GM18909 (cell line): ENCODE measurements at regions not wholly inside any gene's neighbourhood (a gene's known extent, or its start where the extent isn't known, plus 50 kb on each side); places are given as distances from the start of the nearest gene placed in this dataset.
A peak's percentile ranks its signal among the peaks of the same experiment; 100 is the strongest.
"Not testable (repeated sequence)": the region's sequence is repeated elsewhere in the genome, so short reads cannot be mapped to it uniquely, and the experiment has no call there.

Source experiments
- ATAC-seq: cut with Tn5 transposase; IDR thresholded peaks from one replicate; pipeline ENCODE4 v1.9.1; 2021; ENCODE audit warnings: mild to moderate bottlenecking; ENCODE audit not compliant: unreplicated experiment, poor library complexity

DNA sequence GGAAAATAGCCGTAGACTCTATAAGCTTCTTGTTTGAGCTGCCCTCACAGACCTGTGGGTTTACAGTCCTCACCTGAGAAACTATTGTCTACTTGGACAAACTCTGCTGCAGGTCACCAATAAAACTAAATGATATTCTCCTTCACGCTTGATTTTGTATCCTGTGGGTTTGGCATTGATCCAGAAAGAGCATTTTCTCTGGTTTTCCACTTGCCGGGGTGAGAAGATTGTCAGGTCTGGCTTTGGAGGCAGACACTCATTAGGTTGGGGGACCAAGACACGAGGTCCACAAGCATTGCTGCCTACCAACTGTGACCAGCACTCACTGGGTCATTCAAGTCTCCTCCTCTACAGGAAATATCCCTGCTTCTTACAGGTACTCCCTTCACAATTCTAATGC, 68.5 kb downstream of the CDC14C start:
- no peak for ATAC-seq

DNA sequence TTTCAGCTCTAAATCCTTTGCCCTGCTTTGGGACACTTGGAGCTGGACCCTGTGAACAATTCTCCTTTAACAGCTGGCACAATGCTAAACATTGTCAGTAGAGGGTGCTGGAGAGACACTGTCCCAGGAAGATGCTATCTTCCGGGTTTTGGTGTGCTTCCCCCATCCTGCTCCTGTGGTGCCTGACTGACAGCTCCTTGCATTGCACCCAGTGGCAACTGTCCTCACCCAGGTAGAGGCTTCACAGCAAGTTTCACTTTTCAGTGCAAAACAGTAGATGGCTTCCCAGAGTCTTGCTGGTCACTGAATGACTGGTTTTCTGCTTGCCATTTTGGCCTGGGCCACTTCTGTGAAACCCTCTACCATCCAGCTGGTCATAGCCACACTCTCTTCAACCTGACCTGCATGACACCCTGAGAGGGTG, 77.3 kb downstream of the CDC14C start:
- peak; percentile 100 for ATAC-seq

DNA sequence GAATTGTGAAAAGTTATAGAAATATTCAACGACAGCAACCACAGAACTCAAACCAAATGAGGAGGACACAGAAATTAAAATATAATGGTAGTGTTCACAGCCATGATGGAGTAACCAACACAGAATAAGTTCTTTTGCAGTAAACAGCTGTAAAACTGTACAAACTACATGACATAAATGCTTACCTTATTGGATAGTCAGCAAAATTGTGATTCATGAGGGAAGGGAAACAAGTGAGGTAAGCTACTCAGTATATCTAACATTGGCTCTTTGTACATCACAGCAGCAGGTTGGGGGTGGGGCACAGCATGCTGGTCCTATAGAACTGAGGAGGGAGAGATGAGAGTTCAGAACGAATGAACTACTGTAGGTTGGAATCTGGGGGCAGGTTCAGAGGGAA, 86.4 kb downstream of the CDC14C start:
- no peak for ATAC-seq

DNA sequence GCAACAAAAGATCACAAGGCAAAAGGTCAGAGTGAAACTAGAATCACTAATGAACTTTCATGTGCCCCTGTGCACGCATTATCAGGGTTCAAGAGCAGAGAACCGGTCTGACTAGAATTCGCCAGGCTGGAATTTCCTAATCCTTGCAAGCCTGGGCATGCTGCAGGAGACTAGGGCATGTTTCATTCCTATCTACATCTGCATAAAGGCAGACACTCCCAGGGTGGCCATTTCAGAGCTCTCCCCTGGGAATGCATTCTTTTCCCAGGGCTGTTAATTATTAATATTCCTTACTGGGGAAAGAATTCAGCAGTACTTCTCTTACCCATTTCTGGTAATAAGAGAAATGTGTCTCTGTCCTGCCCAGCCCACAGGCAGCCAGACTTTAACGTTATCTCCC, 90.5 kb downstream of the CDC14C start:
- ATAC-seq: no peak

DNA sequence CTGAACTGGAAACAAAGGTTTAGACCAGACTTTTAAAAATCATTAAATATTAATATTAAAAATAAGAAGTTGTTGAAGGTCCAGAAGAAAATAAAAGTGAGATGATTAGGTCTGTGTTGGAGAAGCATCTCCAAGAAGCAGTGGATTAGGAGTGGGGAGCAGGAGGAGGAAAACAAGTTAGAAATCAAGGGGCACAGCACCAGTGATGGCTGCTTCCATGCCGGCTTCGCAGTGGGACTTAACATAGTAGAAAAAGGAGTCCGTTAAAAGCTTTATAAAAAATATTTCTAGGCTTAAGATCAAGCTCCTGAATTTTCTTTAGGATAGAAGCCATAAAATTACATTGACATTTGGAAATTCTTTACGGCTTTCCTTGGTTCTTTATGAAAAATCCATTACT, 95.8 kb downstream of the CDC14C start:
- ATAC-seq: no peak

DNA sequence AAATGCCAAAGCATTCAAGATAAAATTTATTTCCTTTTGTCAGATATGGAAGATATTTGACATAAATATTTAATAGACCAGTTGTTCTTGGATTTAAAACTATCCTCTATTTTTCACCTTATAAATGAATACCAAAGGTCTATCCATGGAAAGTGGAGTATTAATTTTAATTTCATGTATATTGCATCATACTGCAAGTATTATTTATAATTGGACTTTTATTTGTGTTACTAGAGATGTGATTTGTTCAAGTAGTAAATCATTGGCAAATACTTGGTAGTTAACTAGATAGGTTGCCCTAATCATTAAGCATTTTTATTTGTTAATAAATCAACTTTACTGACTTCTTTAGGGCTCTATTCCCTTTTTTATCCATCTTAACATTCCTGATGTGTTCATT, 98.1 kb downstream of the CDC14C start:
- ATAC-seq: no peak

DNA sequence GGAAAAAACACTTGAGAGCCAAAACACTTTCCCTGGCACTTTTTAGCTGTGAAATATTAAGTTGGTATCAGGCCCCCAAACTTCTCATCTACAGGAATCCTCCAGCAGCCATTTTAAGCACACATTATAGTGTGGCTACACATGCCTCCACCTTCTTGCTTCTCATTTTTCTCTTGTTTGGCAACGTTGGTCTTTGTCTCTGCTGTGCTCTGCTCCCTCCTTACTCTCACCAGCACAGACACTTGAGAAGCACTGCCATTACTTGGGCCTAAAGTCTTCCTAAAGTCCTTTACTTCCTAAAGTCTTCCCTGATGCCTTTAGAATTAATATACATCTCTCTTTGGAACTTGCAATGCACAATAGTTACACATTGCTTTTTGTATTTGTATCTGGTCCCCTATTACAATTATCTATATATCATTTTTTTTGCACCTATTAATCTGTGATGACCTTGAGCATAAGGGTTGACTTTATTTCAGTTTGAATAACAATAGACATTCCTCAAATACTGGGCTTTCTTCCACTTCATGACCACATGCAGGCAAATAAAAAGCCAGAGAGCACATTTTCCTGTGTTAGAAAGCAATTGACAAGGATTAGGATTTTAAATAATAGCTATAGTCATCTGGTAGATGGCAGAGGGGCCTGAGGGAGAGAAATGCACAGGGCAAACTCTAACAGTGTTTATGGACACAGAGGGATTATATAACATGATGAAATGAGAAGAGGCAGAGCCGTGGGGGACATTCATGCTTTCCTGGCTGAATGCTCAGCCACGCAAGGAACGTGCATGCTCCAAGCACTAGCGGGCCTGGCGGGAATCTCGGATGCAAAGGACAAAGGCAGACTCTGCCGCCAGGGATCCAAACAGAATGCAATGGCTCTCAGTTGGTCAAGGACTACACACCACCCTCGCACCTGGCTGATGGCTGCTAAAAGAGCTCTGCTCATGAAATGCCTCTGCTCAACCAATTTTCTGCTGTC, 99.3 kb downstream of the CDC14C start:
- no peak for ATAC-seq

DNA sequence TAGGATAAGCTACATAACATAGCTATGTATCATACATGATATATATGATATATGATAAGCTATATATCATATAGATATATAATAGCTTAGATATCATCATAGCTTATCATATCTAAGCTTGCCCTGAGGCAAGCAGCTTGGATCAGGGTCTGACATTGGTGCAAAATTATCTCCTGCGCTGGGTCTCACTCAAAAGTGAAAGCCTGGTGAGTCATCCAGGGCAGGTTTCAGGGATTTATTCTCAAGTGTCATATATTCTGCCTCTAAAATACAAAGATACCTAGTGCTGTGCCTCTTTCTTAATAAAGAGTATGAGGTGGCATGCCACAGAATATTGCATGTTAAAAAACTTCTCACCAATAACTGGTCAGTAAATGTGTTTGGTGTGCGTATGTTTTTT, 105.9 kb downstream of the CDC14C start:
- no peak for ATAC-seq

DNA sequence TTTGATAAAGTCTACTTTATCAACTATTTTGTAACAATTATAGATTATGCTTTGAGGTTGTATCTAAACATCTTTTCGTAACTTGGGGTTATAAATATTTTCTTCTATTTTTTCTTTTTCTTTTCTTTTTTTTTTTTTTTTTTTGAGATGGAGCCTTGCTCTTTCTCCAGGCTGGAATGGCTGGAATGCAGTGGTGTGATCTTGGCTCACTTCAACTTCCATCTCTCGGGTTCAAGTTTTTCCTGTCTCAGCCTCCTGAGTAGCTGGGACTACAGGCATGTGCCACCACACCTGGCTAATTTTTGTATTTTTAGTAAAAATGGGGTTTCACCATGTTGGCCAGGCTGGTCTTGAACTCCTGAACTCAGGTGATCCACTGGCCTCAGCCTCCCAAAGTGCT, 108.8 kb downstream of the CDC14C start:
- not testable (repeated sequence) for ATAC-seq

DNA sequence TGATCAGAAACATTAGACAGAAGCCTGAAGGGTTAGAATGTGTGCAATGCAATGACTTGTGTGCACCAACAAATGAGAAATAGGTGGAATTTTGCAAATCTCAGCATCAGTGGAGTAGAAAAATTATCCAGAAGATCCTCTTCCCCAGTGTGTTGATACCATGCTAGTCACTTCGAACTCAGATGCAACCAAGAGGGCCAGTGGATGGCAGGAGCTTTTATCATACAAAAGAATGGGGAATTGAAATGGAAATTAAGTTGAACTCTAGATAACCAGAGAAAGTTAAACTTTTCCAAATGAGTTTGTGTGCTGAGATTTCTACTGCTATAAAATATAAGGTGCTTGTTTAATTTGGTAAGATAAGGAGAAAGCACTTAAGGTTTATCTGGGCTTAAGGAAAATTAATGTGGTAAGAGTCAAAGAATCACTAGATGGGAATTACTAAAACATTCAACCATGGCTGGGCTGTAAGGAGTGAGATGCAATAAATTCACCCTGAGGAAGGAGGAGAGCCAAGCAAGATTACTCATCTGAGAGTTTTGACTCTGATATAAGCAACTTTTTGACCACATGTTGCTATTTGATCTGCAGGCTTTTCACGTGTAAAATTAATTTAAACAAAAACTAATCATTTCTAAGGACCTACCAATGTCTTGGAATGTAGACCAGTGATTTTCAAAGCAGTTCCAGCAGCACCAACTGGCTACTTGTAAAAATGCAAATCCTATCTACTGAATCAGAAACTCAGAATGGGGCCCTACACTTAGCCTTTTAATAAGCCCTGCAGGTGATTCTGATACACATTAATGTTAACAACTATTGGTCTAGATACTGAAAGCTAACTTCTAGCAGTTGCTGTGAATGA, 113.2 kb downstream of the CDC14C start:
- ATAC-seq: no peak

DNA sequence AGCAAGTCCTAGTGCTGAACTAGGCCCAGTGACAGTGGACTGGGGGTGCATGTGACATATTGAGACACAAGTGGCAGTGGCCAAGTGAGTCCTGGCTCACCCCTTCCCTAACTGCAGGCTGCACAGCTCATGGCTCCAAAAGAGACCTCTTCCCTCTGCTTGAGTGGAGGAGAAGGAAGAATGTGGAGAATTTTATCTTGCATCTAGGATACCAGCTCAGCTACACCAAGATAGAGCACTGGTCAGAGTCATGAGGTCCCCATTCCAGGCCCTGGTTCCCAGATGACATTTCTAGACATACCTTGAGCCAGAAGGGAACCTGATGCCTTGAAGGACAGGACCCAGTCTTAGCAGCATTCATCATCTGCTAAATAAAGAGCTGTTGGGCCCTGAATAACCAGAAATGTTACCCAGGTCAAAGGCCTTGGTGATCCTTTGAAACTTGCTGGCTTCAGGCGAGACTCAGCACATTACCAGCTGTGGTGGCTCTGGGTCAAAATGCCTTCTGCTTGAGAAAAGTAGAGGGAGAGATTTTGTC, 114.5 kb downstream of the CDC14C start:
- no peak for ATAC-seq

DNA sequence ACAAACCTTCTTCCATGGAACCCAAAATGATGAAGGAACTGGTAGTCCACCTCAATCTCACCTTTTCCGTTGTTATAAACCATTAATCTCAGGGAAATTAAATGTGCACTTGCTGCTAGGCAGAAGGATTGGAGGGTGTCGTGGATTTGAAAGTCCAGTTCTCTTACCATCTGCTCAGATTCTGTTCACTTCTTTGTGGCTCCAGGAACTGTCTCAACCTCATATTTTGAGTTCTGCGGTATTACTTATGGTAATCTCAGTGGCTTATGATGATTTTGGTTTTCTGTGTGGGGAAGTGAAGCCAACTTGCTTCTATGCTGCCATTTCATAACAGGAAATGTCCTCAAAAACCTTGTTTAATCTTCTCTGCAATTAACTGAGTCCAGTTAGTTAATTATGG, 136.4 kb downstream of the CDC14C start:
- no peak for ATAC-seq

DNA sequence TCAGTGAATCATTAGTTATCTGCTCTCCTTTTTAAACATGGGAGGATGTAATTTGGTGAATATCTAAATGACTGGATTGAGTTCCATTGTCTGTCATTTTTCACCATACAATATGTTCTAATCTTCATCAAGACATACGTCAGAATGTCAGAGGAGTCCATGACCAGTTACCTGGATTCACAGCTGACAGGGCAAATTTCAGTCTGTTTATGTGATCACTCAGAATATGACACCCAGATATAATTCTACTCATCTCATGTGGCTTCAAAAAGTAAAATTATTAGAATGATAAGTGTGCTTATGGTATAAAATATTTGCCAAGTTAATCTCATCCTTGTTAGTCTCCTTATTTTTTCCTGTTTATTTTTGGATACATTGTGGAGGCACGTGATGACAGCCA, 150.2 kb downstream of the CDC14C start:
- no peak for ATAC-seq

DNA sequence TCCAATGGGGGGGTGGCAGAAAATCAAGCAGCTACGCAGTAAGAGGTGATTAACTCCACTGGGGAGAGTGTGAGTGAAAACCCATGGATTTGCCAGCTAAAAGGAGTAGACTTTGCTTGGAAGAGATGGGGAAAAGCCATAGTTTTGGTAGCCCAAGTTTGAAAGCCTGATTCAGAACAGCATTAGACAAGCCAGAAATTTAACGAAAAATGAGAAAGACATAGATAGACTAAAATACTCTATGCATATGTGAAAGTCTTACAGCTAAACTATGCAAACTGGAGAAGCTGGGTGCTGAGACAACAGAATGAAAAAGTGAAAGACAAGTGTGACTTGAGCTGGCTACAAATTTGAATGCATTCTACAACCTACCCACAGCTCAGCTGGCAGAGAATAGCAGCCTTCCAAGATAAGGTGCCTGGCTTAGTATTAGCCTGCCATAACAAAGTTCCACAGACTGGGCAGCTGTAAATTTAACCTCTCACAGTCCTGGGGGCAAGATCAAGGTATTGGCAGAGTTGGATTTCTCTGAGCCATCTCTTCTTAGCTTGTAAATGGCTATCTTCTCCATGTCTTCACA, 156.6 kb downstream of the CDC14C start:
- ATAC-seq: no peak

DNA sequence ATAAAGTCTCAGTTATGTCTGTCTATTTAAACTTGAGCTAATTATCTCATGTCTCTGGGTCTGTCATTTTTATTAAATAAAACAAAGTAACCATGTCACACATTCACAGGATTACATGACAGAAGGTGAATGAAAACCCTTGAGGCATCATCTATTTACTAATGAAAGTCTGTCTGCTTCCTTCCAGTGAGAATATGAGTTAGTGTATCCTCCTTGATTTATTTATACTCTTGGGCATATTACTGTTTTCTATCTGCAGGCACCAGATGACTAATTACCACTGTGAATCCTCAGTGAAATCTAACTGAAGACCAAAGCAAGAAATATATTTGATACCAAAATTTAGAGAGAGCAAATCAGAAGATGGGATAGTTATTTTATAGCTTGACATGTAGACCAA, 163.7 kb downstream of the CDC14C start:
- no peak for ATAC-seq

DNA sequence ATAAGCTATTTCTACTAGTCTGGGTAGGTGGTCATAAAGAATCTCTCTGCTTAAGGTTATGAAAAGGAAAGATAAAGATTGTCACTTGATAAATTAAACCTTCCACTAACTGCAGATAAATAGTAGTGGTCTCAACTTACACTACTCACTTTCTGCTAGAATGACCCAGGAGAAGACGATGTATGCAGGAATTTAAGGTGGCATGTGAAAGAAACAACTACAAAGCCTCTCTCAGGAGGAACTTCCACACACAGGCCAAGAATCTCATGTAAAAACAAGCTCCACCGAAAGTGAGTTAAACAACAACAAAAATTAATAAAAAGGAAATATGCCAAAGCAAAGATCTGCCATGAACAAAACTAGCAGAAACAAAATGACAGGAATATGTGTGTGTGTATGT, 165.4 kb downstream of the CDC14C start:
- ATAC-seq: no peak

DNA sequence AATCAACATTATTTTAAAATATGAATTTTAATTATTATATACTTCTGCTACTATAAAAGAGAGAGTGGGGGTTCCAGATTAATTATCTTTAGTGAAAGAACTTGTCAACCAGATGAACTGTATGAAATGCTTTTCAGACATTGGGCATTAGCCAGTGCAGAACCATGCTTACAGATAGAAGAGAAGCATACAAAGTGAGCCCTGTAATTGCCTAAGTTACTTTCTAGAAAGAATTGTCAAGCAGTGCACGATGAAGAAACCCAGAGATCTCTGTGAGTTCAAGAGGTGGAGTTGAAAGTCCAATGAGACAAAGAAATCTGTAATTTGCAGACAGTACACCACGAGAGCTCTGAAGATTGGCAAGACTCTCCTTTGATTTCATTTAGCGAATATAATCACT, 166.7 kb downstream of the CDC14C start:
- ATAC-seq: no peak

DNA sequence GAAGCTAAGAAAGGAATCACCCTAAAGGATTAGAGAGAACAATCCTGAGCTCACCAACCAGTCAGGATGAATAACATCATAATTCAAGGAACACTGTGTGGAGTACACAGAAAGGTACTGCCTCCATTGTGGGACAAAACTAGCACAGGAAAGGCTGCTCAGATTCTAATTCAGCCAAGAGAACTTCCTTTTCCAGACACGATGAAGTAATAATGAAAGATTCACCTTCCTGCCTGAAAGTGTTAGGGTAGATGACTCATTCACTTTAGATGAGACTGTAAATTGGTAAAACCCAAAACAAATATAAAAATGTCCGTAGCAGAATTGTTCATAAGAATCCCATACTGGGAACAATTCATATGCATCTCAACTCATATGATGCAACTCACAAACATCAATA, 167.2 kb downstream of the CDC14C start:
- no peak for ATAC-seq

DNA sequence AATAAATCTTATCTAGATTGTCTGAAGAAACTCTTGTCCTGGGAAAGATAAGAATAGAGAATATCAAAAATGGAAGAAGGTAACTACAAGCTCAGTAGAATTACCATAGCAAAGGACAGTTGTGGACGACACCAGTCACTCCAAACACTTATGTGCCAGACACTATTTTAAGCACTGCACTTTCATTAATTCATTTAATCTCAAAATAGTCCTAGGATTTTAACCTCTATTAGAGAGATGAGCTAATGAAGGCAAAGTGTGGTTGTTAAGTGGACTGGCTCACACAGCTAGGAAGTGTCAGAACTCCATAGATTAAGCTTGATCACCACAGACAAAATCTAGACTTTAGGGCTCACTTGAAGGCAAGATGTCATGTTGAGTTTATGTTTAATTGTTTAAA, 168.9 kb downstream of the CDC14C start:
- ATAC-seq: no peak

DNA sequence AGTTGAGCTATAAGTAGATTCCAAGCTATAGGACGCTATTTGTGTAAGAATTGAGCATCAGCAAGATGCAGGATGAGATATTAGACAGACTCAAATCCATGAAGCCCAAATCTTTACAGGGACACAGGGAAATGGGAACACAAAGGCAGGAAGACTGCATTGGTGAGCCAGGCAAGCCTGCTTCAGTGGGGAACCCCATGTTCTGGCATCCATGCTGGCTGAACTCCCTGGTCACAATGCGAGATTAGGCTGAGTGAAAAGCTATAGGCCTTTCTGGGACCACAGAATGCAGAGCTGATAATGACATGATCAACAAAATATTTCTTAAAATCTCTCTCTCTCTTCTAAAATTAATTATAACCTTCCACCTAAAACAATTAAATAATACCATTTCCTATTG, 170.5 kb downstream of the CDC14C start:
- no peak for ATAC-seq
